IMR-90 (cell line): ENCODE measurements at regions not wholly inside any gene's neighbourhood (a gene's known extent, or its start where the extent isn't known, plus 50 kb on each side); places are given as distances from the start of the nearest gene placed in this dataset.

Source experiments
- ATAC-seq: fragments of 200-7000 bp; cut with Tn5 transposase; 2 replicates; pipeline ENCODE4 v1.9.1; 2020; ENCODE audit warnings: low read depth, mild to moderate bottlenecking, moderate library complexity
- BruUV-seq: library from RNA; stranded (reverse); fragments of 400-500 nt; replicated peaks from 2 replicates; lab custom pipeline; 2021; lab: Mats Ljungman, UMichigan
- CTCF ChIA-PET: fragments of 300-600 bp; formaldehyde crosslinking; extraction: SDS; loops from one replicate; lab custom pipeline; 2021; ENCODE audit warnings: antibody characterized with exemption; lab: Yijun Ruan, JAX
- POLR2A ChIA-PET: fragments of 300-600 bp; sonication (Branson Sonifier 250); formaldehyde crosslinking; loops from one replicate; lab custom pipeline; 2022; ENCODE audit warnings: antibody characterized with exemption; ENCODE audit not compliant: unreplicated experiment; lab: Charles Lee
- DNase-seq: peaks from one replicate; pipeline ENCODE4 v3.0.0; 2013
- H2AFZ ChIP-seq: replicated peaks from 2 replicates; pipeline ENCODE3; 2013; ENCODE audit warnings: low read length, mild to moderate bottlenecking; ENCODE audit not compliant: poor library complexity
- H2AK5ac ChIP-seq: 2 replicates; pipeline ENCODE4 v1.6.1; 2013; ENCODE audit warnings: low read depth, low read length, inconsistent platforms
- H2AK9ac ChIP-seq: replicated peaks from 2 replicates; pipeline ENCODE3; 2013; ENCODE audit warnings: mild to moderate bottlenecking, low read depth, low read length, moderate library complexity; ENCODE audit not compliant: poor library complexity
- H2BK120ac ChIP-seq: 2 replicates; pipeline ENCODE4 v1.6.1; 2013; ENCODE audit warnings: low read depth, low read length, inconsistent platforms
- H2BK15ac ChIP-seq: 3 replicates; pipeline ENCODE4 v1.6.1; 2013; ENCODE audit warnings: low read depth, low read length, inconsistent platforms
- H2BK20ac ChIP-seq: 2 replicates; pipeline ENCODE4 v1.6.1; 2013; ENCODE audit warnings: low read depth, mild to moderate bottlenecking, inconsistent platforms, low read length, moderate library complexity
- H2BK5ac ChIP-seq: 2 replicates; pipeline ENCODE4 v1.6.1; 2013; ENCODE audit warnings: mild to moderate bottlenecking, low read depth, low read length, inconsistent platforms; ENCODE audit not compliant: poor library complexity, severe bottlenecking
- H3K14ac ChIP-seq: replicated peaks from 2 replicates; pipeline ENCODE4 v1.6.1; 2013; ENCODE audit warnings: low read depth, low read length, inconsistent platforms
- H3K18ac ChIP-seq: 2 replicates; pipeline ENCODE4 v1.6.1; 2013; ENCODE audit warnings: low read depth, low read length, control low read depth
- H3K23ac ChIP-seq: 2 replicates; pipeline ENCODE4 v1.6.1; 2013; ENCODE audit warnings: low read depth, low read length, inconsistent platforms
- H3K27ac ChIP-seq: 2 replicates; pipeline ENCODE4 v1.5.1; 2013; ENCODE audit warnings: mild to moderate bottlenecking, control low read depth, low read length; ENCODE audit not compliant: insufficient read depth
- H3K27me3 ChIP-seq: 2 replicates; pipeline ENCODE4 v1.6.1; 2013; ENCODE audit warnings: low read length; ENCODE audit not compliant: control insufficient read depth, insufficient read depth
- H3K36me3 ChIP-seq: 2 replicates; pipeline ENCODE4 v1.6.1; 2013; ENCODE audit warnings: low read length, mixed read lengths; ENCODE audit not compliant: control insufficient read depth, insufficient read depth
- H3K4ac ChIP-seq: 2 replicates; pipeline ENCODE4 v1.6.1; 2013; ENCODE audit warnings: low read depth, low read length, inconsistent platforms
- H3K4me1 ChIP-seq: 2 replicates; pipeline ENCODE4 v1.6.1; 2013; ENCODE audit warnings: low read length, mixed read lengths; ENCODE audit not compliant: control insufficient read depth, insufficient read depth
- H3K4me2 ChIP-seq: 2 replicates; pipeline ENCODE4 v1.6.1; 2013; ENCODE audit warnings: low read depth, mild to moderate bottlenecking, control low read depth, low read length, moderate library complexity
- H3K4me3 ChIP-seq: 2 replicates; pipeline ENCODE4 v1.5.1; 2013; ENCODE audit warnings: low read depth, mild to moderate bottlenecking, control low read depth, low read length, moderate library complexity; ENCODE audit not compliant: insufficient read depth
- H3K56ac ChIP-seq: 2 replicates; pipeline ENCODE4 v1.6.1; 2013; ENCODE audit warnings: low read length, inconsistent platforms; ENCODE audit not compliant: insufficient read depth; ENCODE audit errors: extremely low read depth
- H3K79me1 ChIP-seq, 2 experiments: 2 replicates each; pipeline ENCODE4 v1.6.1; 2013; ENCODE audit warnings: low read length in 2 of 2, inconsistent platforms in 1 of 2, low read depth in 1 of 2
- H3K9ac ChIP-seq: 2 replicates; pipeline ENCODE4 v1.6.1; 2013; ENCODE audit warnings: low read depth, low read length, control low read depth
- H3K9me1 ChIP-seq: 2 replicates; pipeline ENCODE4 v1.6.1; 2013; ENCODE audit warnings: low read length, inconsistent platforms; ENCODE audit not compliant: insufficient read depth
- H3K9me3 ChIP-seq: 2 replicates; pipeline ENCODE4 v1.6.1; 2013; ENCODE audit warnings: low read length; ENCODE audit not compliant: control insufficient read depth, insufficient read depth
- H4K20me1 ChIP-seq: 2 replicates; pipeline ENCODE4 v1.6.1; 2013; ENCODE audit warnings: low read length, inconsistent platforms; ENCODE audit not compliant: insufficient read depth
- H4K5ac ChIP-seq: 2 replicates; pipeline ENCODE4 v1.6.1; 2013; ENCODE audit warnings: mild to moderate bottlenecking, low read depth, low read length, control low read depth
- H4K8ac ChIP-seq, 2 experiments: 2 replicates each; pipeline ENCODE4 v1.6.1; 2013; ENCODE audit warnings: low read depth in 2 of 2, low read length in 2 of 2, control low read depth in 1 of 2, inconsistent platforms in 1 of 2
- H4K91ac ChIP-seq: 2 replicates; pipeline ENCODE4 v1.6.1; 2013; ENCODE audit warnings: low read depth, low read length, inconsistent platforms; ENCODE audit not compliant: insufficient read depth
- BHLHE40 ChIP-seq: fragments of 150-350 bp; IDR thresholded peaks from 2 replicates; pipeline ENCODE4 v1.6.1; 2016; ENCODE audit warnings: mild to moderate bottlenecking, low read depth, low read length
- CEBPB ChIP-seq: IDR thresholded peaks from 2 replicates; pipeline ENCODE4 v1.6.1; 2012; ENCODE audit warnings: low read depth, low read length, improper control_type of control experiment
- CHD1 ChIP-seq: IDR thresholded peaks from 2 replicates; pipeline ENCODE4 v1.6.1; 2012; ENCODE audit warnings: low read depth, low read length, improper control_type of control experiment
- CTCF ChIP-seq: conservative IDR thresholded peaks from 2 replicates; pipeline ENCODE4 v1.5.1; 2012; ENCODE audit warnings: mild to moderate bottlenecking, low read depth, low read length, improper control_type of control experiment
- ELK1 ChIP-seq: fragments of 150-350 bp; IDR thresholded peaks from 2 replicates; pipeline ENCODE4 v1.6.1; 2016; ENCODE audit warnings: low read depth, mild to moderate bottlenecking, low read length, moderate library complexity, borderline replicate concordance
- FOS ChIP-seq: fragments of 150-350 bp; IDR thresholded peaks from 2 replicates; pipeline ENCODE4 v1.6.1; 2016; ENCODE audit warnings: low read depth, low read length
- MAFK ChIP-seq: IDR thresholded peaks from 2 replicates; pipeline ENCODE4 v1.6.1; 2012; ENCODE audit warnings: low read depth, low read length, improper control_type of control experiment
- MAZ ChIP-seq: IDR thresholded peaks from 2 replicates; pipeline ENCODE4 v1.6.1; 2012; ENCODE audit warnings: low read depth, mild to moderate bottlenecking, low read length, improper control_type of control experiment, moderate library complexity, borderline replicate concordance
- MXI1 ChIP-seq: IDR thresholded peaks from 2 replicates; pipeline ENCODE4 v1.6.1; 2012; ENCODE audit warnings: low read depth, mild to moderate bottlenecking, low read length, moderate library complexity, borderline replicate concordance
- NFE2L2 ChIP-seq: fragments of 150-350 bp; IDR thresholded peaks from 2 replicates; pipeline ENCODE4 v1.6.1; 2016; ENCODE audit warnings: low read depth, mild to moderate bottlenecking, low read length
- POLR2A ChIP-seq: IDR thresholded peaks from 2 replicates; pipeline ENCODE4 v1.6.1; 2012; ENCODE audit warnings: mild to moderate bottlenecking, low read depth, low read length
- RAD21 ChIP-seq: IDR thresholded peaks from 2 replicates; pipeline ENCODE4 v1.6.1; 2012; ENCODE audit warnings: low read length, improper control_type of control experiment
- RCOR1 ChIP-seq: IDR thresholded peaks from 2 replicates; pipeline ENCODE4 v1.6.1; 2012; ENCODE audit warnings: mild to moderate bottlenecking, low read length, improper control_type of control experiment; ENCODE audit not compliant: insufficient replicate concordance
- RFX5 ChIP-seq: IDR thresholded peaks from 2 replicates; pipeline ENCODE4 v1.8.0; 2012; ENCODE audit warnings: low read depth, mild to moderate bottlenecking, low read length, moderate library complexity
- SMC3 ChIP-seq: fragments of 150-350 bp; IDR thresholded peaks from 2 replicates; pipeline ENCODE4 v1.6.1; 2016; ENCODE audit warnings: low read depth, mild to moderate bottlenecking, antibody characterized with exemption, low read length, moderate library complexity
- USF2 ChIP-seq: fragments of 150-350 bp; IDR thresholded peaks from 2 replicates; pipeline ENCODE4 v1.6.1; 2017; ENCODE audit warnings: mild to moderate bottlenecking, antibody characterized with exemption, low read length, low read depth
- WGBS, 2 experiments: methylation state at CpG; one replicate each; pipeline versions ENCODE4 v1.1.5 to v1.1.7; 2013; ENCODE audit warnings: missing lambda C conversion rate in 2 of 2; ENCODE audit not compliant: insufficient read length in 1 of 2; ENCODE audit errors: extremely low coverage in 2 of 2; 5-methylcytosine and 5-hydroxymethylcytosine counted together
- dilution Hi-C: fragments of 300-500 bp; cut with HindIII; formaldehyde crosslinking; loops from one replicate; pipeline ENCODE4 v1.14.3; 2018; ENCODE audit warnings: low sequenced_read_pairs; ENCODE audit not compliant: unreplicated experiment
- in situ Hi-C: fragments of 300-500 bp; cut with MboI; formaldehyde crosslinking; loops from 3 replicates; pipeline ENCODE4 v1.14.3; 2019; ENCODE audit warnings: low sequenced_read_pairs, inconsistent platforms, mixed read lengths
- intact Hi-C: fragments of 100-400 bp; cut with micrococcal nuclease; formaldehyde crosslinking; loops from 2 replicates; pipeline ENCODE4 v1.10.0; 2022

- DNase-seq = no peak
- Histone ChIP-seq H4K91ac (no peak overlapping the region), H3K9me1 (no peaks in the 10 kb centered on the region), H2BK120ac (no peak overlapping the region), H2AK9ac (no peak overlapping the region), H2AFZ (no peak overlapping the region), H2BK20ac (no peak overlapping the region), H3K4me1 (no peaks in the 10 kb centered on the region; the same call in 1 of the 2 replicates), H2BK15ac (no peak overlapping the region), H3K79me1 (no peaks in the 10 kb centered on the region), H2BK5ac (no peak overlapping the region), H3K4ac (no peak overlapping the region), H4K5ac (no peak overlapping the region), H3K56ac (no peak overlapping the region), H4K20me1 (no peaks in the 10 kb centered on the region), H3K9ac (no peak overlapping the region), H3K36me3 (no peaks in the 10 kb centered on the region), H3K27ac (no peak overlapping the region), H3K27me3 (no peaks in the 10 kb centered on the region), H3K4me3 (no peak overlapping the region), H3K14ac (no peak overlapping the region), H3K23ac (no peak overlapping the region), H3K9me3 (no peaks in the 10 kb centered on the region), H3K4me2 (no peak overlapping the region), H2AK5ac (no peak overlapping the region), H3K18ac (no peak overlapping the region), H4K8ac (no peak overlapping the region)
- POLR2A ChIA-PET = no interaction called here
- WGBS, 2 experiments = 60% methylated on average over 1 of the region's 2 CpGs; no CpG with 5 or more reads in 1 of the 2 experiments
- in situ Hi-C loops (no loop called here), dilution Hi-C loops (no loop called here), intact Hi-C loops (no loop called here)
- no peak for ATAC-seq
- BruUV-seq = no TSS peak
- CTCF ChIA-PET = no interaction called here
- no peak for TF ChIP-seq CEBPB
- TF ChIP-seq BHLHE40 = no peak
- no peak for TF ChIP-seq FOS
- no peak for TF ChIP-seq RAD21
- TF ChIP-seq NFE2L2 = no peak
- no peak for TF ChIP-seq ELK1
- TF ChIP-seq USF2 = no peak
- TF ChIP-seq CTCF = no peak
- no peak for TF ChIP-seq RFX5
- TF ChIP-seq MXI1 = no peak
- no peak for TF ChIP-seq SMC3
- TF ChIP-seq MAZ = no peak
- TF ChIP-seq MAFK = no peak
- no peak for TF ChIP-seq POLR2A
- TF ChIP-seq RCOR1 = no peak
- TF ChIP-seq CHD1 = no peak
Measured at GRCh38 chr9:81122749-81123148, 566.6 kb downstream of the TLE1 start.
